Kidney capillary endothelial cell (primary cell): ENCODE measurements at regions not wholly inside any gene's neighbourhood (a gene's known extent, or its start where the extent isn't known, plus 50 kb on each side); places are given as distances from the start of the nearest gene placed in this dataset.
A peak's percentile ranks its signal among the peaks of the same experiment; 100 is the strongest.

Experiments
- DNase-seq: peaks from one replicate; pipeline ENCODE4 v3.0.0-alpha.2; 2018; ENCODE audit warnings: low spot score

- no peak for DNase-seq
Observed at GRCh38 chr10:4527281-4527970, 298.6 kb upstream of the AKR1E2 start.

- no peak for DNase-seq
Observed at GRCh38 chr10:4526311-4526731, 299.7 kb upstream of the AKR1E2 start.

- no peak for DNase-seq
Observed at GRCh38 chr10:4525103-4525502, 300.9 kb upstream of the AKR1E2 start.

GRCh38 chr10:4522296-4523000, 303.6 kb upstream of the AKR1E2 start:
- DNase-seq = no peak

- DNase-seq = no peak
Observed at GRCh38 chr10:4519658-4520402, 306.2 kb upstream of the AKR1E2 start.

- DNase-seq = no peak
Observed at GRCh38 chr10:4517746-4518145, 308.3 kb upstream of the AKR1E2 start.

GRCh38 chr10:4515721-4516120, 310.3 kb upstream of the AKR1E2 start:
- no peak for DNase-seq

- no peak for DNase-seq
Observed at GRCh38 chr10:4514445-4515108, 311.4 kb upstream of the AKR1E2 start.

- DNase-seq = peak; percentile 12
Observed at GRCh38 chr10:4512671-4513240, 313.3 kb upstream of the AKR1E2 start.

- DNase-seq = no peak
Observed at GRCh38 chr10:4512196-4512595, 313.8 kb upstream of the AKR1E2 start.

- DNase-seq = no peak
Observed at GRCh38 chr10:4511509-4511908, 314.5 kb upstream of the AKR1E2 start.

- no peak for DNase-seq
Observed at GRCh38 chr10:4509405-4509804, 316.6 kb upstream of the AKR1E2 start.

- DNase-seq = peak; percentile 30
Observed at GRCh38 chr10:4506095-4506494, 319.9 kb upstream of the AKR1E2 start.

- no peak for DNase-seq
Observed at GRCh38 chr10:4504550-4504949, 321.5 kb upstream of the AKR1E2 start.

GRCh38 chr10:4503076-4503475, 322.9 kb upstream of the AKR1E2 start:
- DNase-seq = no peak

GRCh38 chr10:4501306-4501705, 324.7 kb upstream of the AKR1E2 start:
- DNase-seq = peak; percentile 59

- DNase-seq = no peak
Observed at GRCh38 chr10:4498711-4499251, 327.2 kb upstream of the AKR1E2 start.

- DNase-seq = no peak
Observed at GRCh38 chr10:4494551-4494950, 331.5 kb upstream of the AKR1E2 start.

GRCh38 chr10:4492202-4492601, 333.8 kb upstream of the AKR1E2 start:
- no peak for DNase-seq

- no peak for DNase-seq
Observed at GRCh38 chr10:4488904-4489303, 337.1 kb upstream of the AKR1E2 start.

- DNase-seq = no peak
Observed at GRCh38 chr10:4485636-4486035, 340.4 kb upstream of the AKR1E2 start.

- DNase-seq = no peak
Observed at GRCh38 chr10:4483811-4484210, 342.2 kb upstream of the AKR1E2 start.
